HTR-8/SVneo (cell line): ENCODE measurements at regions not wholly inside any gene's neighbourhood (a gene's known extent, or its start where the extent isn't known, plus 50 kb on each side); places are given as distances from the start of the nearest gene placed in this dataset.

Experiments used
- DNase-seq: peaks from one replicate; pipeline ENCODE4 v3.0.0; 2011; ENCODE audit warnings: low spot score, mixed read lengths; ENCODE audit not compliant: insufficient read length
- FAIRE-seq: peaks from 2 replicates; lab custom pipeline; 2011; peaks lifted over from hg19 to GRCh38; lab: Jason Lieb, UNC

DNA sequence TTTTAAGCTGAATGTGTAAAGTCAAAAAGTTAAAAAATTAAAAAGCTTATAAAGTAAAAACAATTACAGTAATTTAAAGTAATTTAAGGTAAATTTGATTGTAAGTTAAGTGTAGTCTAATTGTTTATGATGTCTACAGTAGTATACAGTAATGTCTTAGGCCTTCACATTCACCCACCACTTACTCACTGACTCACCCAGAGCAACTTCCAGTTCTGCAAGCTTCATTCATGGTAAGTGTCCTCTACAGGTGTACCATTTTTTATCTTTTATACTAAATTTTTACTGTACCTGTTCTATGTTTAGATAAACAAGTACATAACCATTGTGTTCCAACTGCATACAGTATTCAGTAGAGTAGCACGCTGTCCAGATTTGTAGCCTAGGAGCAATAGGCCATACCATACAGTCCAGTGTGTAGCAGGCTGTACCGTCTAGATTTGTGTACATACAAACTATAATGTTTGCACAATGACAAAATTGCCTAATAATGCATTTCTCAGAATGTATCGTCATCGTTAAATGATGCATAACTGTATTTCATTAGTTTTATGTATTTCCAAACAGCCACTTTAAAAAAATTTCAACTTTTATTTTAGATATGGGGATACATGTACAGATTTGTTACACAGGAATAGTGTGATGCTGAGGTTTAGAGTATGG, 319.3 kb downstream of the DYSF start:
- DNase-seq (no peak), FAIRE-seq (no peak)

GRCh38 chr2:71767663-71768062, 314.3 kb downstream of the DYSF start:
- DNase-seq (no peak), FAIRE-seq (peak; percentile 16)

- DNase-seq = no peak
- no peak for FAIRE-seq
These were observed 305.7 kb downstream of the DYSF start for GRCh38 chr2:71759060-71759459.

GRCh38 chr2:71757351-71757750, 304.0 kb downstream of the DYSF start:
- DNase-seq (no peak), FAIRE-seq (no peak)

DNA sequence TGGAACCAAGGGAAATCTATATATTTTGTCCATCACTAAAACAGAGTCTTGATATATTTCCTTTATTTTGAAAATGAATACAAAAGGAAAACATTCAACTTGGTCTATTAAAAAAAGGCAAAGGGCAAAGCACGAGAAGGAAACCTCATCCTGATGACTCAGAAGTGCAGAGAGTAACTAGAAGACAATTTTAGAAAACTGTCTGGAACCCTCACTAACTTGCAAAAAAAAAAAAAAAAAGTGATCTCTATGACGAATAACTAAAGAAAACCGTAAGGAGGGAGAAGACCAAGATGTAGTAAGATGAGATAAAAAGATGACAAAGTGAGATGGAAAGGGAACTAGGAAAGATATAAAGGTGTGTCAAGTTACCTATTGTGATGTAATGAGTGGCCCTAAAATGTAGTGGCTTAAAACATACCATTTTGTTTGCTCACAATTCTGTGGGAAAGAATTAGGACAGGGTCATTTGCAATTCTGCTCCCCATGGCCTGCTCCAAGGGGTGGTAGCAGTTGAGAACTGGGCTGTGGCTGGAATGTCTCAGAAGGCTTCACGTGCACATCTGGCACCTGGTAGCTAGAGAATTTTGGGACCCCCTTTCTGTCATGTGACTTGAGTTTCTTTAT, 303.0 kb downstream of the DYSF start:
- DNase-seq = no peak
- FAIRE-seq = no peak

DNA sequence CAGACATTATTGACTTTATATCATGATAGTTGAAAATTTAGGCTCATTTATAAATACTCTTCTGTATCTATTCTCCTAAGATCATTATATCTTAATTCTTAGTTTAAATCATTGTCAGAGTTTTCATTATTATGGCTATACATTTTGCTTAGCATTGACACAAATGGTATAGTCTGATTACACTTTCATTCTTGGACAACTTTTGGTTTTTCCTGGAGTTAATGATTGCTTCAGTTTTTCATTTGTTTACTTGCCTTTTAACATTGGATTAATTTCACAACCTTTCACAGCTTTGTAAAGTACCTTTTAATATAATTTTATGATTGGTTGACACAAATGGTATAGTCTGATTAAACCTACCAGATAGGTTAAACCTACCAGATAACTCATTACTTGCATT, 298.2 kb downstream of the DYSF start:
- FAIRE-seq (no peak), DNase-seq (no peak)

DNA sequence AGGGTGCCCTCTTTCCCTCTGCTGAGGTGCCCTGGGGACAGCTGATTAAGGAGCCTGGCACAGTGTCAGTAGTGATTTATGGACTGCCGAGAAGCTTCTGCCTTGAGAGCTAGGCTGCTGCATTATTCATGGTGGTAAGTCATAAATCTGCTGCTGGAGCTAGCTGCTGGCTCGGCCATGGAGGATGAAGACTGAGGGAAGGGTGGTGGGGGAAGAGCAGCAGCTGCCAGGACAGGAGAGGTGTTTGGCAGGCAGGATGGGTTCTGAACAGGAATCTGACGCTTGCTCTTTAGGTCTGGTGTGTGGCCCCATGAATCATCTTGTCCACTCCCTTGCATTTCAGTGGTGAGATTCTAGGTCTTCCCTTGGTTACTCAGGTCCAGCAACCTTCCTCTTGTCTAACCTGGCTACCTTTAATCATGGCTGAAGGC, 296.3 kb downstream of the DYSF start:
- peak; percentile 95 for FAIRE-seq
- peak; percentile 71 for DNase-seq

- DNase-seq = peak; percentile 35
- FAIRE-seq = no peak
These were observed 294.9 kb downstream of the DYSF start for GRCh38 chr2:71748227-71748626.

- FAIRE-seq (no peak), DNase-seq (no peak)
These were observed 294.2 kb downstream of the DYSF start for GRCh38 chr2:71747559-71747958.

DNA sequence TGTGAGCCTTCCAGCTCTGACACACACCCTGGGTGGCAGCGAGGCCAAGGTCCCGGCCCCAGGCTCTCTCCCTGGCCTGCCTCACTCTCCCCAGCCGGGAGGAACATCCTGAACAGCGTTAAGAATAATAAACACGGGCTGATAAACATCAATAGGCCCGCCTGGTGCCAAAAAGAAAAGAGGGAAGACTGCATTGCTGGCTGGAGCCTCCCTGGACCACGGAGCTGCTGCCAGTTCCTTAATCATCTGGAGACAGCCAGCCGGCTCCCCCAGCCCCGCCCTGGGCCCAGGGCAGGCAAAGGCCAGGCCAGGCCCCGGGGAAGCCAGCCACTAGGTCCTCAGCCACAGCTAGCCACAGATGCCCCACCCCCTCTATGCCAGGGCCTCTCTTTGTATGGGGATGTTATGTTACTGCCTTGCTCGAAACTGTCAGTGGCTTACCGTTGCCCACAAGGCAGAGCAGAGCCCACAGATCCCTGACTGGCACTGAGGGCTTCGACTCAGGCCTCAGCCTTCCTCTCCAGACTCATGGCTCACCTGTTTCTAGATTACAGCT, 293.7 kb downstream of the DYSF start:
- peak; percentile 58 for FAIRE-seq

DNA sequence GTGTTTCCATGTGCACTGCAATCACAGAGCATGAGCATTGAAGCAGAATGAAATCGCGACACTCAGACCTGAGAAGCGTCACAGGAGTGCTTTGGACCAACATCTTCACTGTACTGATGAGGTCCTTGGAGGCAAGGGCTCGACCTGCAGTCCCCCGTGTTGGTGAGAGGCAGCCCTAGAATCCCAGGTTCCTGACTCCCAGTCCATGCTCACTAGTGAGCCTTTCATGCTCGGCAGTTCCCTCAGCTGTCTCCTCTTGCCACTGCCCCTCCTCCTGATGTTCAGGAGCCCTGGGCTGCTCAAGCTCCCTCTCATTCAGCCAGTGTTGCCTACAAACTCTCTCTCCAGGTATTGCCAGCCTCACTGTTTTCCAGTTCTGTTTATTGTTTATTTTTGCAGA, 291.4 kb downstream of the DYSF start:
- no peak for FAIRE-seq
- DNase-seq = no peak

More for the DNA sequence above, 293.7 kb downstream of the DYSF start:
- peak; percentile 57 for DNase-seq

DNA sequence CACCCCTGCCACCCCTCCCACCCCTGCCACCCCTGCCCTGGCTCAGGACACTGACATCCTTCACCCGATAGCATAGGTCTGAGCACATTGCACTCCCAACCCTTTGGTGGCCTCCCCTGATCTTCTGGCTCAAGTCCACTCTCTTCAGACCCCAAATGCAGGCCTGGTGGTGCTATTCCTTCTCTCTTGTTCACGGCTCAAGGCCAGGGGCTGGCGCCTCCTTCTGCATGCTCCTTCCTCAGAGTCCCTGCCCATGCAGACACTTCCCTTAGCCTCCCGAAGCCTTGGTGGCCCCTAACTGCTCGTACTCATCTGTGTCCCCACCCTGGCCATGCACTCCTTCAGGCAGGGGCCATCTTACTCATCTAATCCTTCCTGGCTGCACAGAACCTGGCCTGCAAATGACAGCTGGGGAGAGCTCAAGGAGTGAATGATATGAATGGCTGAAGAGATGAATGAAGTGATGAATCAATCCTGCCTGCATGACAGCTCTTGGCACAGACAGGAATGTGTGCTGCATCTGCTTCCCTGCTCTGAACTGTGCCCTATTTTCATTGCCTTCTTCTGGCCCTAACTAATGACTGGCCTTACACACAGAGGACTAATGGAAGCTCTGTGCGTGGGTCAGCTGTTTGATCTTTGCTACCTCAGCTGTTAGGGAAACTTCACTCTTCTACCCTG, 290.8 kb downstream of the DYSF start:
- DNase-seq = no peak
- FAIRE-seq = peak; percentile 72

- DNase-seq = peak; percentile 90
- peak; percentile 59 for FAIRE-seq
These were observed 289.7 kb downstream of the DYSF start for GRCh38 chr2:71742953-71743601.

- no peak for DNase-seq
- no peak for FAIRE-seq
These were observed 283.6 kb downstream of the DYSF start for GRCh38 chr2:71736986-71737385.

- DNase-seq (no peak), FAIRE-seq (no peak)
These were observed 282.9 kb downstream of the DYSF start for GRCh38 chr2:71736091-71736861.
